D341Med (cell line): ENCODE measurements at regions not wholly inside any gene's neighbourhood (a gene's known extent, or its start where the extent isn't known, plus 50 kb on each side); places are given as distances from the start of the nearest gene placed in this dataset.
"Not testable (repeated sequence)": the region's sequence is repeated elsewhere in the genome, so short reads cannot be mapped to it uniquely, and the experiment has no call there.

Experiments
- DNase-seq: peaks from one replicate; pipeline ENCODE4 v3.0.0; 2012; ENCODE audit warnings: low spot score

GRCh38 chr22:12541412-12542170, 2986.4 kb upstream of the OR11H1 start:
- not testable (repeated sequence) for DNase-seq

- DNase-seq: not testable (repeated sequence)
Observed at GRCh38 chr22:12553366-12553765, 2974.6 kb upstream of the OR11H1 start.

DNA sequence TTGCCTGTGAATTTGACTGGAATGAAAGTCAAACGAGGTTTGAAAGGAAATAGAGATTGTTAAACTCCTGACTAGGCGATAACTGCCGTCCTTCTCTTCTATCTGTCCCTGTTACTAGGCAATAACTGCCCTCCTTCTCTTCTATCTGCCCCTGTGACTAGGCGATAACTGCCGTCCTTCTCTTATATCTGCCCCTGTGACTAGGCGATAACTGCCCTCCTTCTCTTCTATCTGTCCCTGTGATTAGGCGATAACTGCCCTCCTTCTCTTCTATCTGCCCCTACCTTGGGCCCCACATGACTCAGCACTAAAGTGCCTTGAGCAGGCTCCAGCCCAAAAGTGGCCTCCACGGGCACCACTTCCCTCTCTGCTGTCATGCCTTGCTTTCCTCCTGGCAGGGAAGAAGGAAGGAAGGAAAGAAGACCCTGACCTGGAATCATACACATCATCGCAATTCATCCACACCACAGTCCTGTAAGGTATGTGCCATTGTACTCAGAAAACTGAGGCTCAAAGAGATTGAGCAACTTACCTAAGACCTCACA, 2973.3 kb upstream of the OR11H1 start:
- not testable (repeated sequence) for DNase-seq

- DNase-seq: not testable (repeated sequence)
Observed at GRCh38 chr22:12571500-12571899, 2956.5 kb upstream of the OR11H1 start.

DNA sequence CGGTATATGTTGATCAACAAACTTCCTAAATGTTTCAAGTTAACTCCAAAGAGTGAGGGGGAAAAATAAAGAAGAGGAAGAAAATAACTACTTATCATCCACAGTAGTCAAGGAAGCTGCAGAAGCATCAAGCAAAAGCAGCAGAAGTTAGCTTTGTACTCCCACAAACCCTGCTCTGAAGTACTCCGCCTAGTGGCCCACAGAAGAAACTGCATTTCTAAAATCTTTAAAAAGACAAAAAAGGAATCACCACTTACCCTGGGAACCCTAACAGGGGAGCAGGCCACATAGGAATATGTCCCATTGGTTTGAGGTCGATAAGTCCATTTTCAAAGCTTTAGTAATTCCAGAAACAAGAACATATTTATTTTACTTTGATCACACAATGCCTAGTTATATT, 2948.3 kb upstream of the OR11H1 start:
- DNase-seq: not testable (repeated sequence)

GRCh38 chr22:12584457-12584856, 2943.5 kb upstream of the OR11H1 start:
- not testable (repeated sequence) for DNase-seq

DNA sequence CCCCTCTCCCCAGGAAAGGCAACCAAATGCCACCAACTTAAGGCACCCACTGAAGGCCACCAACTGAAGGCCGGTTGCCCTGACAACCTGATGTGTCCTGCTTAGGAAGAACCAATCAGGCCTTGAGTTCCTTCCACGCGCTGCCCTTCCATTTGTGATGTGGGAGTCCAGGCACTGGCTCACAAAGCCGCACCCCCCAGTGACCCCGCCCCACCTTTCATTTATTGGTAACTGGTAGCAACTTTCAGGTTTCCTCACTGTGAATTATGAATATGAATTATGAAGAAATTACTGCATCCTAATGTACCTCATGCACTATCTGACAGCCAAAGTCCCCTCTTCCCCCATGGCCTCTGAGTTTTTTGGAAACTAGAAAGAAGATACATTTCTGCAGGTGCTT, 2943.1 kb upstream of the OR11H1 start:
- DNase-seq: not testable (repeated sequence)

GRCh38 chr22:12595724-12596123, 2932.3 kb upstream of the OR11H1 start:
- not testable (repeated sequence) for DNase-seq

GRCh38 chr22:12597778-12598177, 2930.2 kb upstream of the OR11H1 start:
- DNase-seq: not testable (repeated sequence)

DNA sequence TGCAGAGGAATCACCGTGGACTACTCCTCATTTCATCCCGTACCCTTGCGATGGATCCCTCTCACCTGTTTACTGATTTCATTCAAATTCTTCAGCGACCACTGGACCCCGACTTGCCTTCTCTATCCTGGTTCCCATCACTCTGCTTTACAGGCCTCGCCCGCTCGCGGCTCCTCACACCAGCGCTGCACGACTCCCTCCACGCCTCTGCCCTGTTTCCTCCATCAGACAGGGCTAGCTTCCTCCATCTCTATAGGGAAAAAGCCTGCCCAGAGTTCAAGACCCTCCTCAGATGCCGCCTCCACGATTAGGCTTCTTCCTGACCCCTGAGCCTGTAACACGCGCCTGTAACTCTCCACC, 2926.5 kb upstream of the OR11H1 start:
- DNase-seq: not testable (repeated sequence)

GRCh38 chr22:12601870-12602779, 2925.9 kb upstream of the OR11H1 start:
- DNase-seq: peak; percentile 24

DNA sequence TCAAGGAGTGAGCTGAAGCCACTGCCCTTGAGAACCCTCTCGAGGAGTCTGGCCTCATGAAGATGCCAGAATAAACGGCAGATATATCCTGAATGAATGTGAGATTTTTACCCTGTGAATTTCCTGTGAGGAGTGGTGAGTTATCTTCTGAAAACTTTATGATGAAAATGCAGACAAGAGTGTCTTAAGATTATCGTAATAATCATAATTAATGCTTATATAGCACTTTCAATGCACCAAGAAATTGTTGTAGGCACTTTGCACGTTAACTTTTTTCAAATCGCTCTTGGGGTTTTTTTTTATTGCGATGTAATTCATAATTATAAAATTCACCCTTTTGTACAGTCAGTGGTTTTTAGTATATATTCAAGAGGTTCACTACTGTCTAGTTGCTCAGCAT, 2924.6 kb upstream of the OR11H1 start:
- not testable (repeated sequence) for DNase-seq

DNA sequence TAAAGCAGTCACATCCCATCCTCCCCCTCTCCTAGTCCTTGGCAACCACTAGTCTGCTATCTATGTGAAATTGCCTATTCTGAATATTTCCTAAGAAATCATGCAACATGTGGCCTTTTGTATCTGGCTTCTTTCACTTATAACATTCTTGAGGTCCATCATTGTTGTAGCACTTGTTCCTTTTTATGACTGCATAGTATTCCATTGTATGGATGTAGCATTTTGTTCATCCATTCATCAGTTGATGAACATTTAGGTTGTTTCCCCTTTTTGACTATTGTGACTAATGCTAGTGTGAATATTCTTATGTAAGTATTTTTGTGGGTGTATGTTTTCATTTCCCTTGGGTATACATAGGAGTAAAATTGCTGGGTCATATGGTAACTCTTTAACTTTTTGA, 2924.2 kb upstream of the OR11H1 start:
- not testable (repeated sequence) for DNase-seq

DNA sequence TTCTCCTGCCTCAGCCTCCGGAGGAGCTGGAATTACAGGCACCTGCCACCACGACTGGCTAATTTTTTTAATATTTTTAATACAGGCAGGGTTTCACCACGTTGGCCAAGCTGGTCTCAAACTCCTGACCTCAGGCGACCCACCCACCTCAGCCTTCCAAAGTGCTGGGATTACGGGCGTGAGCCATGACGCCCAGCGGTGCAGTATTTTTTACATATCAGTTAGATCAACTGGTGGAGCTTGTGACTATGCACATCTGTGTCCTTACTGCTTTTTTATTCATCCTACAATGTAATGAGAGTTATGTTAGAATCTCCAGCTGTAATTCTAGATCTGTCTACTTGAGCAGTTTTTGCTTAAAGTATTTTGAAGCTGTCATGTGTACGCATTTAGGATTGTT, 2919.5 kb upstream of the OR11H1 start:
- not testable (repeated sequence) for DNase-seq

DNA sequence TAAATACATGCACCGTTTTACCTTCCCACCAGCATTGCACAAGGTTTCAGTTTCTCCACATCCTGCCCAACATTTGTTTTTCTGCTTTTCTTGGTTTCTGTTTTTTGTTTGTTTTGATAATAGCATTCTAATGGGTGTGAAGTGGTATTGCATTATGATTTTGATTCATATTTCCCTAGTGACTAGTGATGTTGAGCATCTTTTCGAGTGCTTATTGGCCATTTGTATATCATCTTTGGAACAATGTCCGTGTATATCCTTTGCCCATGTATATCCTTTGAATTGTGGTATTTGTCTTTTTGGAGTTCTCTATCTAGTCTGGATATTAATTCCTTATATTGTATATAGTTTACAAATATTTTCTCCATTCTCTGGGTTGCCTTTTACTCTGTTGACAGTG, 2914.8 kb upstream of the OR11H1 start:
- DNase-seq: no peak

DNA sequence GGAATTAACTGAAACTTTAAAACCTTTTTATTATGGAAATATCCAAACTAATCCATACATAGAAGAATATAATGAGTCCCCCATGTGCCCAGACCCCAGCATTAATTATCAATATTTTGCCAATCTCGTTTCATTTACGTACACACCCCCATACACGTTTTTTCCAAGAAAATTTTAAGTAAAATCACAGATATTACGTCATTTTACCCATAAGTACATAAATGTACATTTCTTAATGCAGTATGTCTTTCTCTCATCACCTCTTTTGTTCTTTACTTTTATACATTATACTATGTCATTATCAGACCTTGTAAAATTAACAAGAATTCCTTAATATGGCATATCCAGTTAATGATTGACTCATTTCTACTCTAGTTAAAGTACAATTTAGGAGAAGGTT, 2914.1 kb upstream of the OR11H1 start:
- DNase-seq: not testable (repeated sequence)

DNA sequence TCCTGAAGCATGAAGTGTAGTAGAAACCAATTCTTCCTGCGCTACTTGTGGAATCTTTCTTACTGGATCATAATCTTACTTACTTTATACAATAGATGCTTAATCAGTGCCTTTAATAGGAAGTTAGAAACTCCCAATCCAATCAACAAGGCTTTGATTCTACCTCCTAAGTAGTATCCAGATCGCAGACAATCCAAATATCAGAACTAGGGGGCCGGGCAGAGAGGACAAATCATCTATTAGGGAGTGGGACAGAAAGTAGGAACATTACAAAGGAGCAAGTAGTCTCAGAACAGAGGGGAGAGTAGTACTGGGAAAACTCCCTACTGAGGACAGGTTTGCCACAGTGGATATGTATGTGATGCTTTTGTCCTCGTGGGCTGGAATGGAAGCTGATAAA, 2901.1 kb upstream of the OR11H1 start:
- DNase-seq: not testable (repeated sequence)

- not testable (repeated sequence) for DNase-seq
Observed at GRCh38 chr22:12629815-12630214, 2898.2 kb upstream of the OR11H1 start.

GRCh38 chr22:12630965-12631364, 2897.0 kb upstream of the OR11H1 start:
- not testable (repeated sequence) for DNase-seq

GRCh38 chr22:12637566-12638166, 2890.3 kb upstream of the OR11H1 start:
- not testable (repeated sequence) for DNase-seq

DNA sequence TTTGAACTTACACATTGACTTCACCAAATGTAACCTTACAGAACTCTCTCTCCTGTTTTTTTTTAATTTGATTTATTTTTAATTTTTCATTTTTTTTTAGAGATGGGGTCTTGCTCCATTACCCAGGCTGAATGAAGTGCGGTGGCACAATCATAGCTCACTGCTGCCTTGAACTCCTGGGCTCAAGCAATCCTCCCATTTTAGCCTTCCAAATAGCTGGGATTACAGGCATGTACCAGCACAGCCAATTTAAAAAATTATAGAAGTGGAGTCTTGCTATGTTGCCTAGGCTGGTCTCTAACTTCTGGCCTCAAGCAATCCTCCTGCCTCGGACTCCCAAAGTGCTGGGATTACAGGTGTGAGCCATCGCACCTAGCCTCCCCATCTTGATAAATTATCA, 2889.7 kb upstream of the OR11H1 start:
- DNase-seq: not testable (repeated sequence)
